GM23338 (cell line): ENCODE measurements at regions not wholly inside any gene's neighbourhood (a gene's known extent, or its start where the extent isn't known, plus 50 kb on each side); places are given as distances from the start of the nearest gene placed in this dataset.

Experiments used
- TF ChIP-seq, protein P1 (sequence below), 2 experiments: fragments of 200-600 bp in 1 of 2; sonication (generic) in 1 of 2; conservative IDR thresholded peaks; 2 replicates each; pipeline versions ENCODE4 v1.5.1 to v1.6.1; 2016 to 2017; ENCODE audit warnings: antibody characterized with exemption in 2 of 2, low read depth in 2 of 2, mild to moderate bottlenecking in 2 of 2, moderate library complexity in 1 of 2
- TF ChIP-seq, protein P2 (sequence below): IDR thresholded peaks from one replicate; pipeline ENCODE4 v1.6.1; 2018; ENCODE audit warnings: antibody characterized with exemption; ENCODE audit not compliant: unreplicated experiment

DNA sequence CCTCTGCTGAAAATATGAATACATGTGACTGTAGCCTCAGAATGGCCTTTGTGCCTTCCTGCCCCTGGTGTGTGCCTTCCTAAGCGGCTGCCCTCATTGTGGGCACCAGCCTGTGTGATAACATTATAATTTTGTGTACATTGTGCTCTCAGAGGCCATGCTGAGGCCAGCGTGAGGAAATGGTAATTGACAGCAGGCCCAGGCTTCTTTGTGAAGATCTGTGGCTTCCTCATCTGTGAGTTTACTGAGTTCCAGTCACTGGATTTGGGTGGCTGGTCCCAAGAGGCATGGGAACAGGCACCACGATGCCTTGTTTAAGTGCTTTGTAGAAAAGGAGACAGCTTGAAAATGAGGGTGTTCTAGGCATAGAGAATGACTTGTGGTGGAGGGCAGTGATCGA is 389.3 kb downstream of the OMA1 start:
- TF ChIP-seq, protein P1, sequence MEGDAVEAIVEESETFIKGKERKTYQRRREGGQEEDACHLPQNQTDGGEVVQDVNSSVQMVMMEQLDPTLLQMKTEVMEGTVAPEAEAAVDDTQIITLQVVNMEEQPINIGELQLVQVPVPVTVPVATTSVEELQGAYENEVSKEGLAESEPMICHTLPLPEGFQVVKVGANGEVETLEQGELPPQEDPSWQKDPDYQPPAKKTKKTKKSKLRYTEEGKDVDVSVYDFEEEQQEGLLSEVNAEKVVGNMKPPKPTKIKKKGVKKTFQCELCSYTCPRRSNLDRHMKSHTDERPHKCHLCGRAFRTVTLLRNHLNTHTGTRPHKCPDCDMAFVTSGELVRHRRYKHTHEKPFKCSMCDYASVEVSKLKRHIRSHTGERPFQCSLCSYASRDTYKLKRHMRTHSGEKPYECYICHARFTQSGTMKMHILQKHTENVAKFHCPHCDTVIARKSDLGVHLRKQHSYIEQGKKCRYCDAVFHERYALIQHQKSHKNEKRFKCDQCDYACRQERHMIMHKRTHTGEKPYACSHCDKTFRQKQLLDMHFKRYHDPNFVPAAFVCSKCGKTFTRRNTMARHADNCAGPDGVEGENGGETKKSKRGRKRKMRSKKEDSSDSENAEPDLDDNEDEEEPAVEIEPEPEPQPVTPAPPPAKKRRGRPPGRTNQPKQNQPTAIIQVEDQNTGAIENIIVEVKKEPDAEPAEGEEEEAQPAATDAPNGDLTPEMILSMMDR (conservative IDR thresholded peaks at IDR 0.05; ENCODE audit: low read depth in 2 of 2), result no peak
- TF ChIP-seq, protein P2, sequence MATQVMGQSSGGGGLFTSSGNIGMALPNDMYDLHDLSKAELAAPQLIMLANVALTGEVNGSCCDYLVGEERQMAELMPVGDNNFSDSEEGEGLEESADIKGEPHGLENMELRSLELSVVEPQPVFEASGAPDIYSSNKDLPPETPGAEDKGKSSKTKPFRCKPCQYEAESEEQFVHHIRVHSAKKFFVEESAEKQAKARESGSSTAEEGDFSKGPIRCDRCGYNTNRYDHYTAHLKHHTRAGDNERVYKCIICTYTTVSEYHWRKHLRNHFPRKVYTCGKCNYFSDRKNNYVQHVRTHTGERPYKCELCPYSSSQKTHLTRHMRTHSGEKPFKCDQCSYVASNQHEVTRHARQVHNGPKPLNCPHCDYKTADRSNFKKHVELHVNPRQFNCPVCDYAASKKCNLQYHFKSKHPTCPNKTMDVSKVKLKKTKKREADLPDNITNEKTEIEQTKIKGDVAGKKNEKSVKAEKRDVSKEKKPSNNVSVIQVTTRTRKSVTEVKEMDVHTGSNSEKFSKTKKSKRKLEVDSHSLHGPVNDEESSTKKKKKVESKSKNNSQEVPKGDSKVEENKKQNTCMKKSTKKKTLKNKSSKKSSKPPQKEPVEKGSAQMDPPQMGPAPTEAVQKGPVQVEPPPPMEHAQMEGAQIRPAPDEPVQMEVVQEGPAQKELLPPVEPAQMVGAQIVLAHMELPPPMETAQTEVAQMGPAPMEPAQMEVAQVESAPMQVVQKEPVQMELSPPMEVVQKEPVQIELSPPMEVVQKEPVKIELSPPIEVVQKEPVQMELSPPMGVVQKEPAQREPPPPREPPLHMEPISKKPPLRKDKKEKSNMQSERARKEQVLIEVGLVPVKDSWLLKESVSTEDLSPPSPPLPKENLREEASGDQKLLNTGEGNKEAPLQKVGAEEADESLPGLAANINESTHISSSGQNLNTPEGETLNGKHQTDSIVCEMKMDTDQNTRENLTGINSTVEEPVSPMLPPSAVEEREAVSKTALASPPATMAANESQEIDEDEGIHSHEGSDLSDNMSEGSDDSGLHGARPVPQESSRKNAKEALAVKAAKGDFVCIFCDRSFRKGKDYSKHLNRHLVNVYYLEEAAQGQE, result no peak
